Stimulated activated CD8-positive, alpha-beta memory T cell treated with anti-CD3 and anti-CD28 coated beads, Interleukin-4, amount 100 ng/mL, for 1 hour (primary cell): ENCODE measurements at regions not wholly inside any gene's neighbourhood (a gene's known extent, or its start where the extent isn't known, plus 50 kb on each side); places are given as distances from the start of the nearest gene placed in this dataset.
"Not testable (repeated sequence)": the region's sequence is repeated elsewhere in the genome, so short reads cannot be mapped to it uniquely, and the experiment has no call there.

Experiments
- DNase-seq, 2 donors: peaks; one replicate each; pipeline ENCODE4 v3.0.0-alpha.2; 2020; ENCODE audit warnings: low read depth in 2 of 2, low spot score in 1 of 2

DNA sequence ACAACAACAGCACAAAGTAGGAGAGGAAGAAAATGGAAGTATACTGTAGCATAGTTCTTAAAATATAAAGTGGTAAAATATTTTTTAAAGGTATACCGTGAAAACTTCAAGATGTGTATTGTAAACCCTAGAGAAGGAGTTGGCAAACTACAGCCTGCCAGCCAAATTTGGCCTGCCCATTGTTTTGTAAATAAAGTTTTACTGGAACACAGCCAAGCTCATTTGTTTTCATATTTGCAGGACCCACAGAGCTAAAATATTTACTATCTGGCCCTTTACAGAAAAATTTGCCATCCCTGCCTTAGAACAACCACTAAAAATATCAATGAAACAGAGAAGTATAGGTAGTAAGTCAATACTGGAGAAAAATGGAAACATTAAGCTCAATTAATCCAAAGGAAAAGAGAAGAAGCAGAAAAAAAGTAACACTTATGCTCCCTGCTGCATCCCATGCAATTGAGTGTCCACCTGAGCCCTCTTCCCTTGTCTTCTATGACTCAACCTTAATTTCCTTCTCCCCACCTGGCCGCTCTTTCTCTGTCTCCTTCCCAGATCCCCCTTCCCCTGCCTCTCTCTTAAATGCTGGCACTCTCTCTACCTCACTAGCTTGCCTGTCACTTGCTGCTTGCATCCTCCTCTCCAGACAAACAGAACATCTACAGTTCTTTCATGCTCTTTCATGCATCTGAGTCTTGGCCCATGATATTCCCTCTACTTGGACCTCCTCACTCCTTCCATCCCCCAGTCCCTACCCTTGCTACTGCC, 50.6 kb upstream of the FER start:
- no peak for DNase-seq

- DNase-seq: no peak
These were observed 51.3 kb upstream of the FER start for GRCh38 chr5:108696407-108696806.

GRCh38 chr5:108688485-108688884, 59.2 kb upstream of the FER start:
- DNase-seq: no peak

DNA sequence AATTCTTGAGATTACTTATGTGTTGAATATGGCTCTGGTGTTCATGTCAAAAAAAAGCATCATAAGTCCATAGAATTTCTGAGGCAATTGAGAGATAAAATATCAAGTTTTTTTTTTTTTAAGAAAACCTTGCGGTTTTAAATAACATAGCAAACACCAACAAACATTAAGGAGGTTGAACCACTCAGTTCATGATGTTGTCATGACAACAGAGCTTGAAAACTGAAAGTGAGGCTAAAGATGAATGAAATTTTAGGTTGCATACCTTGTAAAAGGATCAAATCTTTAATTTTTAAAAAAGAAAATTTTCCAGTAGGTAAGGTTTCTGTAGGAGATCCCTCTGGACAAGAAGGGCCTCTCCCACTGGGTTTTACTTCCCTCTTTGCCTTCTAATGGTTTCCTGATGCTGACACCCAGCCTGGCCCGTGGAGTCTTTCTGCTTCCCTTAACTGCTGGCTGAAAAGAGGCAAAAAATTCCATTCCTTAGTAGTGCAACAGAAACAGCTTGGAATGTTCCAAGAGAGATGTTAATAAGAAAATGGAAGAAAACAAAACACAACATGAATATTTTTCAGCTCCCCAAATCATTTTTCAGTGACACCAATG, 60.0 kb upstream of the FER start:
- no peak for DNase-seq

- DNase-seq: no peak
These were observed 61.0 kb upstream of the FER start for GRCh38 chr5:108686676-108687075.

GRCh38 chr5:108685448-108686216, 62.1 kb upstream of the FER start:
- DNase-seq: not testable (repeated sequence)

DNA sequence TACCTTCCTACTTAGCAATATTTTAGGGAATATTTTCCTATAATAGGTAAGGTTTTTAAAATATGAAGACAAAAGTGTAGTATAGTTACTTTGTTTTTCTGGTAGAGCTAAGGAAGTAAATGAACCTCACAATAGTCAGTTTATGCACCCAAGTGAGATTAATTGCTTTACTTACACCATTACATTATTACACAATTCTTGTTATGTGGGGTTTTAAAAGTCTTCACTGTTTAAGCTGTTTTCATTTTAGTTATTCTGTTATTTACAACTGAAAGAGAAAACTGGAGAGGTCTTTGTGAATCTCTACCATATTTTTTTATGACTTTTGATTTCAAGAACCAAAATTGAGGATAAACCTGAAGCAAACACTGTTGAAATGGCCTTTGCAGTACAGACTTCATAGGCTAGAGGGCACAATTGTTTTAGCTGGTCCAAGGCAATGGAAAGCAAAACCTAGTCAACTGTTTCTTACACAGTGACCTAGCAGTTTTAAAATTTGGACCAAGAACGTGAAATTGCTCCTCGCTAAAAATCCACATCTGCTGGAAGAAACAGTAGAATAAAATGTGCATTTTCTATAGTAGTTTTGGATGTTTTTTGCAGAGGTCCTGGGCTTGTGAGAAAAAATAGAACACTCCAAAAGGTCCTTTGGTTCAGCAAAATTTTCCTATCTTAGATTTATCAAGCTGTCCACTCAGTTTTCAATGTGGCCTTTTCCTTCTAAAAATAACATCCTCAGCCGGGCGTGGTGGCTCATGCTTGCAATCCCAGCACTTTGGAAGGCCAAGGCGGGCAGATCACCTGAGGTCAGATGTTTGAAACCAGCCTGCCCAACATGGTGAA, 66.4 kb upstream of the FER start:
- no peak for DNase-seq

GRCh38 chr5:108678091-108678490, 69.6 kb upstream of the FER start:
- DNase-seq: no peak

DNA sequence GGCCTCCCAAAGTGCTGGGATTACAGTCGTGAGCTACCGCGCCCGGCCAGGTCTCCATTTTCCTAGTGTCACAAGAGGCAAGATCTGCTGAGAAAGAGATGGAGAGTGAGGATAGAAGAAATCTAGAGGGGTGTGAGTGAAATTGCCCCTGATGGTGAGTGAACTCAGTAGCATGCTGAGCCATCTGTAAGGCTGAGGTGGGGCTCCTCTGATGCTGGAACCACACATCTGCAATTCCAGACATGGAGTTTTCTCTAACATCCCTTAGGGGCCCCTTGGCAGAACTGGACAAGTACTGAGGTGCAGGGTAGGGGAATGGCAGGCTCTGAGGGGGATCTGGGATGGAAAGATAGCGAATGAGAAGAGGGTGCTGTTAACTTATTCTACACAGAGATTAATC, 72.0 kb upstream of the FER start:
- no peak for DNase-seq

DNA sequence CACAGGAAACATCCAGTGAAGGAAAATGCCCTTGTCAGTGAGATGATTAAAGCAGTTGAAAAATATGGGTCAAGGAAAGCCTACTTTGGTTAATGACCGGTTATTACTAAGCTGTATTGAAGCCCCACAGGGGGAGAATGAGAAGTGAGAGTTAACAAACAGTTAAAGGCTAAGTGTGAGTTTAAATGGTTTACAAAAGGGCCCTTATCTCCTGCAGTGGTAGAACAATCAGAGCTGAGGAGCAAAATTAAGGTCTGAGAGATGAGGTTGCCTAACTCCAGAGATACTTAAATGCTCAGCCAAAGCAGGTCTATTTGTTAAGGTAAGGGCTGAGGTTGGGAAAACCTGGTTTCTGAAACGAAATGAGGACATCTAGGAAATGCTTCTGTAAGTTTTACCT, 75.1 kb upstream of the FER start:
- no peak for DNase-seq

- DNase-seq: no peak
These were observed 77.0 kb upstream of the FER start for GRCh38 chr5:108670591-108671289.

- no peak for DNase-seq
These were observed 78.2 kb upstream of the FER start for GRCh38 chr5:108669462-108669861.

DNA sequence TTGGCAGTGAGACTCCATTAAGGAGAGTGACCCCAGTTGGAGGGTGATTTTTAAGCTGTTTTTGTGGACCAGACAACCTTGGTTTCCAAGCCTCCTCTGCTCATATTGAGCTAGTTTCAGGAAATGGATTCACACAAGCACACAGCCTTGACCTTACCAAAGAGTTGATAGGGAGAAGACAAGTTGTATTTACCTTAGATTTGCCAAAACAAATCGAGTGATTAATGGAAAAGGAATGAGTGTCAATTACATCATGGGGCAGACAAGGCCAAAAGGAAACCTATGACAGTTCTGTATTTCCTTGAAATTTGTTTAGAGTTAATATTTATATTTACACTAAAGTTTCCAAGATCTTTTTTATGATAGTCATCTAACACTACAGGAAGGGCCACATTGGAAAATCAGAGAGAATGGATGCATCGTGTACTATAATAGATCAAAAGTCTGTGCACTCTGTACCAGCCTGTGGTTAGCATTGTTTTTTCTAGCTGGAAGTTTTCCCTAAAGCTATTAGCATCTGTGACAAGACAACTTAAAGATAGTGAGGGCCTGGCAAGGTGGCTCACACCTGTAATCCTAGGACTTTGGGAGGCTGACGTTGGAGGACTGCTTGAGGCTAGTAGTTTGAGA, 86.0 kb upstream of the FER start:
- DNase-seq: no peak

- no peak for DNase-seq
These were observed 86.7 kb upstream of the FER start for GRCh38 chr5:108661024-108661423.

GRCh38 chr5:108660291-108660690, 87.4 kb upstream of the FER start:
- no peak for DNase-seq

- no peak for DNase-seq
These were observed 88.2 kb upstream of the FER start for GRCh38 chr5:108659531-108659930.

GRCh38 chr5:108655750-108656450, 91.8 kb upstream of the FER start:
- DNase-seq: no peak

GRCh38 chr5:108654051-108654450, 93.6 kb upstream of the FER start:
- no peak for DNase-seq

- no peak for DNase-seq
These were observed 94.5 kb upstream of the FER start for GRCh38 chr5:108653201-108653600.

GRCh38 chr5:108650997-108651396, 96.7 kb upstream of the FER start:
- no peak for DNase-seq
